ENCODE measurements at regions not wholly inside any gene's neighbourhood (a gene's known extent, or its start where the extent isn't known, plus 50 kb on each side); places are given as distances from the start of the nearest gene placed in this dataset.

GRCh38 chr22:47456031-47456430 lies 693.6 kb downstream of the TBC1D22A start:
- Histone ChIP-seq H3K4me1 (ENCODE audit: insufficient read depth, low read length) (no peaks in the 10 kb centered on the region), H3K36me3 (replicated peaks in 1 of 2; ENCODE audit: control insufficient read depth in 1 of 2, insufficient read depth in 2 of 2, low read length in 2 of 2) (no peaks in the 10 kb centered on the region), H3K4me2 (ENCODE audit: low read depth, low read length) (no peak overlapping the region), H2AFZ (ENCODE audit: low read length) (no peak overlapping the region), H3K9ac (ENCODE audit: insufficient read depth, low read depth, low read length) (no peak overlapping the region), H3K79me2 (ENCODE audit: insufficient read depth, low read length) (no peaks in the 10 kb centered on the region), H3K4me3 (replicated peaks in 1 of 3; ENCODE audit: insufficient read depth in 1 of 3, low read depth in 2 of 3, low read length in 3 of 3) (no peak overlapping the region), H3K27me3 (ENCODE audit: control insufficient read depth in 1 of 2, insufficient read depth in 2 of 2, low read length in 2 of 2) (no peaks in the 10 kb centered on the region; a peak in 2 of 5 replicates), H4K20me1 (ENCODE audit: insufficient read depth, low read length) (0 out of 2 replicates have a peak, but pooled peaks cover 3% of the 10 kb centered on the region), H3K27ac (ENCODE audit: extremely low read length, insufficient read depth, low read length) (no peak overlapping the region), H3K9me3 (ENCODE audit: low read length) (no peaks in the 10 kb centered on the region)
- WGBS (ENCODE audit: low lambda C conversion rate): 26% methylated on average over 10 of the region's 11 CpGs
- no TSS peak for BruUV-seq (replicated peaks)
- ATAC-seq (no peak), FAIRE-seq (no peak), DNase-seq (ENCODE audit: low spot score) (no peak)
- CTCF ChIA-PET (ENCODE audit: low intra/inter-chr PET ratio, low total read pairs): no interaction called here
- TF ChIP-seq GTF3A (CRISPR knock-in tag; conservative IDR thresholded peaks at IDR 0.05): no peak
- TF ChIP-seq KDM6A (CRISPR knock-in tag; IDR thresholded peaks at IDR 0.05; ENCODE audit: low read depth): no peak
- intact Hi-C loops (cut with micrococcal nuclease; ENCODE audit: unreplicated experiment) (no loop called here), in situ Hi-C loops (cut with HindIII; ENCODE audit: extremely low pct_ligation_motif_present, low pct_unique_long_range_greater_than_20kb) (no loop called here)
- POLR2A ChIA-PET: no interaction called here

GRCh38 chr22:47453049-47453448 lies 690.6 kb downstream of the TBC1D22A start:
- ChIA-PET CTCF (ENCODE audit: low intra/inter-chr PET ratio, low total read pairs) (no interaction called here), POLR2A (no interaction called here)
- BruUV-seq (replicated peaks): no TSS peak
- no peak overlapping the region for H3K4me2 ChIP-seq (ENCODE audit: low read depth, low read length)
- WGBS (ENCODE audit: low lambda C conversion rate): 7% methylated on average over 6 of the region's 6 CpGs
- H3K9me3 ChIP-seq (ENCODE audit: low read length): no peaks in the 10 kb centered on the region
- no peak overlapping the region for H3K27ac ChIP-seq (ENCODE audit: extremely low read length, insufficient read depth, low read length)
- no peak for ATAC-seq
- H3K9ac ChIP-seq (ENCODE audit: insufficient read depth, low read depth, low read length): no peak overlapping the region
- no peaks in the 10 kb centered on the region for H3K79me2 ChIP-seq (ENCODE audit: insufficient read depth, low read length)
- no peaks in the 10 kb centered on the region for H3K4me1 ChIP-seq (ENCODE audit: insufficient read depth, low read length)
- 0 out of 2 replicates have a peak, but pooled peaks cover 3% of the 10 kb centered on the region for H4K20me1 ChIP-seq (ENCODE audit: insufficient read depth, low read length)
- in situ Hi-C loops (cut with HindIII; ENCODE audit: extremely low pct_ligation_motif_present, low pct_unique_long_range_greater_than_20kb): no loop called here
- no peak overlapping the region for H3K4me3 ChIP-seq (replicated peaks in 1 of 3; ENCODE audit: insufficient read depth in 1 of 3, low read depth in 2 of 3, low read length in 3 of 3)
- intact Hi-C loops (cut with micrococcal nuclease; ENCODE audit: unreplicated experiment): no loop called here
- FAIRE-seq: no peak
- no peaks in the 10 kb centered on the region for H3K36me3 ChIP-seq (replicated peaks in 1 of 2; ENCODE audit: control insufficient read depth in 1 of 2, insufficient read depth in 2 of 2, low read length in 2 of 2)
- H3K27me3 ChIP-seq (ENCODE audit: control insufficient read depth in 1 of 2, insufficient read depth in 2 of 2, low read length in 2 of 2): peaks cover 2 to 3% of the 10 kb centered on the region in 2 experiments; a peak in 3 of 5 replicates
- no peak for DNase-seq (ENCODE audit: low spot score)
- no peak overlapping the region for H2AFZ ChIP-seq (ENCODE audit: low read length)
- TF ChIP-seq NCOR1 (IDR thresholded peaks at IDR 0.05; ENCODE audit: borderline replicate concordance, low read length): no peak
- TF ChIP-seq ISL2 (CRISPR knock-in tag; IDR thresholded peaks at IDR 0.05): no peak
- no peak for TF ChIP-seq CHCHD3 (CRISPR knock-in tag; IDR thresholded peaks at IDR 0.05)
- TF ChIP-seq ZNF639 (CRISPR knock-in tag; conservative IDR thresholded peaks at IDR 0.05): no peak
- TF ChIP-seq ZNF768 (CRISPR knock-in tag; IDR thresholded peaks at IDR 0.05): no peak
- TF ChIP-seq ZNF678 (CRISPR knock-in tag; IDR thresholded peaks at IDR 0.05): no peak
- TF ChIP-seq SOX5 (CRISPR knock-in tag; IDR thresholded peaks at IDR 0.05; ENCODE audit: borderline replicate concordance): no peak
- no peak for TF ChIP-seq ZNF687 (CRISPR knock-in tag; IDR thresholded peaks at IDR 0.05)
- no peak for TF ChIP-seq IRX3 (CRISPR knock-in tag; IDR thresholded peaks at IDR 0.05; ENCODE audit: borderline replicate concordance, low read depth)
- TF ChIP-seq ZNF33B (CRISPR knock-in tag; IDR thresholded peaks at IDR 0.05): no peak
- TF ChIP-seq BRD4 (CRISPR knock-in tag; IDR thresholded peaks at IDR 0.05): no peak
- no peak for TF ChIP-seq CEBPB (IDR thresholded peaks at IDR 0.05; ENCODE audit: borderline replicate concordance, low read depth, low read length)
- TF ChIP-seq ATF7 (IDR thresholded peaks at IDR 0.05): no peak
- TF ChIP-seq ATF7 (CRISPR knock-in tag; IDR thresholded peaks at IDR 0.05): no peak

Measured in HepG2 (cell line).